ENCODE measurements at regions not wholly inside any gene's neighbourhood (a gene's known extent, or its start where the extent isn't known, plus 50 kb on each side); places are given as distances from the start of the nearest gene placed in this dataset.

- no peak for TF ChIP-seq POLR2A (IDR thresholded peaks at IDR 0.05; ENCODE audit: low read depth)
- no peak for TF ChIP-seq CTCF (IDR thresholded peaks at IDR 0.05)
- no peak for TF ChIP-seq POLR2AphosphoS5 (IDR thresholded peaks at IDR 0.05)
Measured at GRCh38 chr6:14689639-14690038, 556.2 kb upstream of the JARID2 start.
